ENCODE measurements at regions not wholly inside any gene's neighbourhood (a gene's known extent, or its start where the extent isn't known, plus 50 kb on each side); places are given as distances from the start of the nearest gene placed in this dataset.
"Not testable (repeated sequence)": the region's sequence is repeated elsewhere in the genome, so short reads cannot be mapped to it uniquely, and the experiment has no call there.

GRCh38 chr2:87412036-87412820 lies 335.7 kb upstream of the PLGLB2 start:
- TF ChIP-seq TAF1 (conservative IDR thresholded peaks at IDR 0.05); EGR1 (IDR thresholded peaks at IDR 0.05; ENCODE audit: low read depth in 2 of 2); CTCF (IDR thresholded peaks at IDR 0.05; ENCODE audit: low read depth, low read length, missing input control); RAD21 (IDR thresholded peaks at IDR 0.05); FOXA1 (IDR thresholded peaks at IDR 0.05); GABPA (IDR thresholded peaks at IDR 0.05 in 1 of 2, conservative IDR thresholded peaks at IDR 0.05 in 1 of 2); JUND (IDR thresholded peaks at IDR 0.05); YY1 (IDR thresholded peaks at IDR 0.05): not testable (repeated sequence)
